ENCODE measurements at regions not wholly inside any gene's neighbourhood (a gene's known extent, or its start where the extent isn't known, plus 50 kb on each side); places are given as distances from the start of the nearest gene placed in this dataset.
A peak's percentile ranks its signal among the peaks of the same experiment; 100 is the strongest.
"Not testable (repeated sequence)": the region's sequence is repeated elsewhere in the genome, so short reads cannot be mapped to it uniquely, and the experiment has no call there.

GRCh38 chr1:60913708-60914107 is 168.7 kb upstream of the NFIA start:
- DNase-seq = not testable (repeated sequence)

GRCh38 chr1:60913039-60913438 is 169.3 kb upstream of the NFIA start:
- no peak for DNase-seq

GRCh38 chr1:60911966-60912697 is 170.2 kb upstream of the NFIA start:
- DNase-seq = no peak

GRCh38 chr1:60908159-60908558 is 174.2 kb upstream of the NFIA start:
- no peak for DNase-seq

- DNase-seq = no peak
Measured at GRCh38 chr1:60906526-60906925, 175.8 kb upstream of the NFIA start.

- DNase-seq = no peak
Measured at GRCh38 chr1:60906039-60906438, 176.3 kb upstream of the NFIA start.

- DNase-seq = no peak
Measured at GRCh38 chr1:60904099-60904851, 178.1 kb upstream of the NFIA start.

GRCh38 chr1:60903591-60903990 is 178.8 kb upstream of the NFIA start:
- no peak for DNase-seq

- no peak for DNase-seq
Measured at GRCh38 chr1:60899464-60899863, 182.9 kb upstream of the NFIA start.

- DNase-seq = peak; percentile 53
Measured at GRCh38 chr1:60898987-60899386, 183.4 kb upstream of the NFIA start.

GRCh38 chr1:60898413-60898812 is 183.9 kb upstream of the NFIA start:
- DNase-seq = no peak

- no peak for DNase-seq
Measured at GRCh38 chr1:60896701-60897363, 185.5 kb upstream of the NFIA start.

- DNase-seq = no peak
Measured at GRCh38 chr1:60895701-60896100, 186.7 kb upstream of the NFIA start.

- DNase-seq = no peak
Measured at GRCh38 chr1:60895252-60895651, 187.1 kb upstream of the NFIA start.

GRCh38 chr1:60894741-60895140 is 187.6 kb upstream of the NFIA start:
- DNase-seq = no peak

GRCh38 chr1:60894130-60894529 is 188.2 kb upstream of the NFIA start:
- DNase-seq = no peak

- DNase-seq = no peak
Measured at GRCh38 chr1:60893136-60893930, 189.0 kb upstream of the NFIA start.

GRCh38 chr1:60891765-60892164 is 190.6 kb upstream of the NFIA start:
- DNase-seq = no peak

GRCh38 chr1:60891281-60891680 is 191.1 kb upstream of the NFIA start:
- no peak for DNase-seq

- DNase-seq = no peak
Measured at GRCh38 chr1:60890664-60891063, 191.7 kb upstream of the NFIA start.

- DNase-seq = no peak
Measured at GRCh38 chr1:60889709-60890108, 192.7 kb upstream of the NFIA start.

GRCh38 chr1:60888126-60888525 is 194.2 kb upstream of the NFIA start:
- DNase-seq = no peak

GRCh38 chr1:60886793-60887331 is 195.5 kb upstream of the NFIA start:
- no peak for DNase-seq
